Skeletal muscle cell (primary cell): ENCODE measurements at regions not wholly inside any gene's neighbourhood (a gene's known extent, or its start where the extent isn't known, plus 50 kb on each side); places are given as distances from the start of the nearest gene placed in this dataset.
A peak's percentile ranks its signal among the peaks of the same experiment; 100 is the strongest.
"Not testable (repeated sequence)": the region's sequence is repeated elsewhere in the genome, so short reads cannot be mapped to it uniquely, and the experiment has no call there.

Experiments used
- DNase-seq: peaks from one replicate; pipeline ENCODE4 v3.0.0-alpha.2; 2010; ENCODE audit warnings: low read depth
- H3K4me3 ChIP-seq: 2 replicates; pipeline ENCODE4 v1.5.1; 2011; ENCODE audit warnings: low read depth, mild to moderate bottlenecking, control low read depth, low read length, moderate library complexity

- no peak overlapping the region for H3K4me3 ChIP-seq
- DNase-seq: no peak
Observed at GRCh38 chr9:129561594-129562281, 59.2 kb downstream of the C9orf50 start.

GRCh38 chr9:129560881-129561306 is 60.0 kb downstream of the C9orf50 start:
- no peak for DNase-seq
- no peak overlapping the region for H3K4me3 ChIP-seq

DNA sequence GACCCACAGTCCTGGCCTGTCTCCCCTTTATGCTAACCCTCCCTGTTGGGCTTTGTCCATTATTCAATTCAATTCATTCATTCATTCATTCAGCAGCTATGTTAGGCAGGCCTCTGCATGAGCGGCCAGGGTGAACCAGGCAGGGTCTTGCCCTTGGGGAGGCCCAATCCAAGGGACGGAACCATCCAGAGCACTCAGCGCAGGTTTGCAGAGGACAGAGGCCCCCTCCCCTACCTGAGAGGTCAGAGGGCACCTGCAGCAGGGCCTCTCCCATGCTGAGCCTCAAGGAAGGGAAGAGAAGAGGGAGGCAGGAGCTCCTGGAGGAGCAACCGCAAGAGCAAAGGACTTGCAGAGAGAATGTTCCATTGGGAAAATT is 61.4 kb downstream of the C9orf50 start:
- no peak overlapping the region for H3K4me3 ChIP-seq
- DNase-seq: no peak

- H3K4me3 ChIP-seq: no peak overlapping the region
- no peak for DNase-seq
Observed at GRCh38 chr9:129558551-129559505, 62.1 kb downstream of the C9orf50 start.

- H3K4me3 ChIP-seq: no peak overlapping the region
- no peak for DNase-seq
Observed at GRCh38 chr9:129558063-129558550, 62.8 kb downstream of the C9orf50 start.

GRCh38 chr9:129557192-129558036 is 63.5 kb downstream of the C9orf50 start:
- peak; percentile 36 for DNase-seq
- no peak overlapping the region for H3K4me3 ChIP-seq

DNA sequence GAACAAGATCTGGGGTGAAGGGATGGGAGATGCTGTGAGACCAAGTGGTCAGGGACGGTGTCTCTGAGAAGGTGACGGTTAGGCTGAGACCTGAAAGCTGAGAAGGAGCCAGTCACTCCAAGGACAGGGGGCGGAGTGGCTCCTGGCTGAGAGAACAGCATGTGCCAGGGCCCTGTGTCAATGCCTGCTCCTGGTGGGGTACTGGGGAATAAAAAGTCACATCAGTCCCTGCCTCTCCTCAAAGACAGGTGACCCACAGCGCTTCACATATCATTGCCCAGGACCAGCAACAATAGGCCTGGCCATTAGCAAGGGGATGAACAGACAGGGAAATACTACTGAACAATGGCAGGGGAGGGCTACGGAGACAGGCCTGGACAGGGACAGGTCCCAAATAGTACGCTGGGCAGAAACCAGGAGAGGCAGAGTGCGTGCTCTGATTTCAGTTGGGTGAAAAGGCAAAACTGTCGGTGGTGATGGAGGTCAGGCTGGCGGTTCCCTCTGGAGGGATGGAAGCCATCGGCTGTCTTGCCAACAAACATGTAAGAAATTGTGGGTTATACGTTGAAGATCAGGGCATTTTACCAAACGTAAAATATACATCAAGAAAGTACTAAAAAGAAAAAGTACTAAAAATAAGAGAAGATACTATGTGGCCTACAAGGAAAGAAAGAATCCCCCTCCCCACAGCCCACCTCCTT is 64.3 kb downstream of the C9orf50 start:
- DNase-seq: no peak
- H3K4me3 ChIP-seq: no peak overlapping the region

DNA sequence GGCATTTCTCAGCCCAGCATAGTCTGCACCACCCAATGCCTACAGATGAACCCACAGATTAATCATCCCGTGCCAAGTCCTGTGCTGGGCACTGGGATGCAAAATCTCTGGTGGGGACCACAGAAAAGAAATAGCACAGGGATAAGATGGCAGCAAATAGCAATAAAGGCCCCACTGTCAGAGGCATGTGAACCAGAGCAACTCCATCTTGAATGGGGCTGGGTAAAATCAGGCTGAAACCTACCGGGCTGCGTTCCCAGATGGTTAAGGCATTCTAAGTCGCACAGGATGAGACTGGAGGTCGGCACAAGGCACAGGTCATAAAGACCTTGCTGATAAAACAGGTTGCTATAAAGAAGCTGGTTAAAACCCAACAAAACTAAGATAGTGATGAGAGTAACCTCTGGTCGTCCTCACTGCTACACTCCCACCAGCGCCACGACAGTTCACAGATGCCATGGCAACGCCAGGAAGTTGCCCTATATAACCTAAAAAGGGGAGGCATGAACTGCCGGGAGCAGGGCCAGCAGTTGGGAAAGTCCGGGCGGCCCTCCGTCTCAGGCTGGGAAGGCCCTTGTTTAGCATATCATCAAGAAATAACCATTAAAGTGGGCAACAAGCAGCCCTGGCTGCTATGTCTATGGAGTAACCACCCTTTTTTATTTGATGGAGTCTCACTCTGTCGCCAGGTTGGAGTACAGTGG is 65.2 kb downstream of the C9orf50 start:
- DNase-seq: no peak
- H3K4me3 ChIP-seq: no peak overlapping the region

- no peak overlapping the region for H3K4me3 ChIP-seq
- DNase-seq: no peak
Observed at GRCh38 chr9:129554649-129555048, 66.3 kb downstream of the C9orf50 start.

GRCh38 chr9:129553277-129553676 is 67.6 kb downstream of the C9orf50 start:
- DNase-seq: no peak
- H3K4me3 ChIP-seq: no peak overlapping the region

DNA sequence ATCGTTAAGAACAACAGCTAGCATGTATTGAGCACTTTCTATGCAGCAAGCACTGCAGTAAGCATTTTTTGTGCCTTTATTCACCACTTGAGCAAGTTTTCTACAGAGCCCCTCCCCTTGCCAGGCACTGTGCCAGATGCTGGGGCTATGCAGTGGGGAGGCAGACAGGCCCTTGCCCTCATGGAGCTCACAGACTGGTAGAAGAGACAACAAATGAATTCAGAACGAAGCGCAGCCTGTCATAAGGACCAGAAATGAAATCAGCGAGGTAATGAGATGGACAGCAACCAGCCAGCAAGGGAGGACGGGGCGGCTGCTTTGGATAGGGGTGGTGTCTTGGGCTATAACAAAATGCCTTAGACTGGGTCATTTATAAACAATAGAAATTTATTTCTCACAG is 68.8 kb downstream of the C9orf50 start:
- DNase-seq: no peak
- H3K4me3 ChIP-seq: no peak overlapping the region

DNA sequence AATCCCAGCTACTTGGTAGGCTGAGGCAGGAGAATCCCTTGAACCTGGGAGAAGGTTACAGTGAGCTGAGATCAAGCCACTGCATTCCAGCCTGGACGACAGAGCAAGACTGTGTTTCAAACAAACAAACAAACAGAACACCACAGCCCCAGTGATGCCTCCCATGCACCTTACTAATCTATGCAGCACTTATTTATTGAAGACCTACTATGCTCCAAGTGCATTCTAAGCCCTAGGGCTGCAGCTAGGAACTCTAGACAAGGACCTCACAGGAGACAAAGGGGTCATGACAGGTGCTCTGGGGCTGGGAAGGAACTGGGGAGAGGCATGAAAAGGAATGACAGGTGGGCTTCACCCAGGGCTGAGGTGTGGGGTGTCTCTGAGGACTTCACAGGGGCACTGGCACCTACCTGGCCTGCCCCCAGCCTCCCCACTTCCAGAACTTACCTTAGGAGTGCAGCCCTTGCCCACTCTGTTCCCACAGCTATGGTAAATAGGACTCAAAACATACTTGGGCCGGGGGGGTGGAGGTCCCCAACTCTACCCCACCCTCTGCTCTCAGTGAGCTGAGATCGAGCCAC is 69.4 kb downstream of the C9orf50 start:
- H3K4me3 ChIP-seq: no peak overlapping the region
- no peak for DNase-seq

GRCh38 chr9:129550977-129551376 is 69.9 kb downstream of the C9orf50 start:
- H3K4me3 ChIP-seq, DNase-seq: not testable (repeated sequence)

- H3K4me3 ChIP-seq: peak overlapping the region; percentile 47
- DNase-seq: peak; percentile 41
Observed at GRCh38 chr9:129550199-129550839, 70.6 kb downstream of the C9orf50 start.

DNA sequence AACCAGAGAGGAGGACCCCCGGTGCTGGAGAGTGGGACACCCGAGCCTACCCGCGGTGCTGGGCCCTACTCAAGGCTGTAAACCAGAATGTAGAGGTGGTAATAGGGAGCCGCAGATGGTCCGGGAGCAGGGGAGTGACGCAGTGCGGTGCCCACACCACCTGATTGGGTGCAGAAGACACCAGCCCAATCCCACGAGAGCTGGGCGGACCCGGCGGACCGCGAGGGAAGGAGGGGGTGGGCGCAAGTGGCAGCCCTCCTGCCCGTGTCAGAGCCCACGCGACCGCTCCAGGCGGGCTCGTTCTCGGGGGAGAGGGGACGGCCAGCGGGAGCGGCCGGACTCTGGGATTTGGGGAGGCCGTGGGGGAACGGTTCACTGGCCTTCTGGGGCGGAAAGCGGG is 71.2 kb downstream of the C9orf50 start:
- no peak for DNase-seq
- H3K4me3 ChIP-seq: peak overlapping the region; percentile 47

DNA sequence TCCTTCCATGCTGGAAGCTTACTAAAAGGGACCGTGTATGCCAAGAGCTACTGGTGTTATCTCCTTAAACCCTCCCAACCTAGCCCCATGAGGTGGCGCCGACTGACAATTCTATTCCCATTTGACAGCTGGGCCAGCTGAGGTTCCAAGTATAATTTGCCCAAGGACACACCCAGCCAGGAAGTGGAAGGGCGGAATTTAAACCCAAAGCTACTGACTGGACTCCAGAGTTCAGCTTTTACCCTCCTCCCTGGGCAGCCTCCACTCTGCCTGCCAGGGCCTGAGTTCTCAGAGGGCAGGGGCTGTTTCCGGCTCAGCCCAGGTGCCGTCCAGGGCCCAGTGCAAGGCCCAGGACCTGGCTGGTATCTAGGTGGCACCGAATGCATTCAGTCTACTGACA is 71.8 kb downstream of the C9orf50 start:
- DNase-seq: no peak
- H3K4me3 ChIP-seq: peak overlapping the region; percentile 47

DNA sequence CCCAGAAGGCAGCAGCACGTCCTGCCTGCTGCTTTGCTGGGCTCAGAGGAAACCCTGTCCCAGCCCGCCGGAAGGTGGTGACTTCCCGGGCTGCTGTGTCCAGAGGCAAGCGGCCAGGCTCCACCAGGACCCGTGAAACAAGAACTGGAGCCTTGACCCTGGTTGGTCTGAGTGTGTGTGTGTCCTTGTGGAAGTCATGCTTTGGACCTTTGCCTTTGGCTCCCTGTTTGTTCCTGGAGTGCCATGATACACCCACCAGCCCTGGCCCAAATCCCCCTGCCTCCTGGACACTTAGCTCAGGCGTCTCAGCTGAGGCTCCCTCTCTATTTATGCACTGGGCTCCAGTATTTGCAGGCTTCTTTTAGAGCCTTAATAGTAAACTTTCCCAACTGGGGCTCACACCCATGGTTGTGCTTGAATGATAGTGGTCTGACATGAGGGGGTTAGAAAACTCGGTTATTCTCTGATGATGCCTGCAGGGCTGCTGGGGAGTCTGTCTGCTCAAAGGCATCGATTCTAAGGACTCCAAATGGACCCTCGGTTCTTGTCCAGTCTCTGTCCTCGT is 72.2 kb downstream of the C9orf50 start:
- DNase-seq: no peak
- H3K4me3 ChIP-seq: no peak overlapping the region
